Activated CD4-positive, alpha-beta T cell treated with anti-CD3 and anti-CD28 coated beads, Interleukin-2, amount 50 U/mL, for 24 hours (primary cell): ENCODE measurements at regions not wholly inside any gene's neighbourhood (a gene's known extent, or its start where the extent isn't known, plus 50 kb on each side); places are given as distances from the start of the nearest gene placed in this dataset.
"Not testable (repeated sequence)": the region's sequence is repeated elsewhere in the genome, so short reads cannot be mapped to it uniquely, and the experiment has no call there.

ENCODE experiments used
- DNase-seq, 2 donors: peaks; one replicate each; pipeline ENCODE4 v3.0.0-alpha.2; 2020; ENCODE audit warnings: low read depth in 1 of 2, low spot score in 1 of 2

- DNase-seq = no peak
Measured at GRCh38 chr9:113664181-113664875, 200.8 kb downstream of the RGS3 start.

DNA sequence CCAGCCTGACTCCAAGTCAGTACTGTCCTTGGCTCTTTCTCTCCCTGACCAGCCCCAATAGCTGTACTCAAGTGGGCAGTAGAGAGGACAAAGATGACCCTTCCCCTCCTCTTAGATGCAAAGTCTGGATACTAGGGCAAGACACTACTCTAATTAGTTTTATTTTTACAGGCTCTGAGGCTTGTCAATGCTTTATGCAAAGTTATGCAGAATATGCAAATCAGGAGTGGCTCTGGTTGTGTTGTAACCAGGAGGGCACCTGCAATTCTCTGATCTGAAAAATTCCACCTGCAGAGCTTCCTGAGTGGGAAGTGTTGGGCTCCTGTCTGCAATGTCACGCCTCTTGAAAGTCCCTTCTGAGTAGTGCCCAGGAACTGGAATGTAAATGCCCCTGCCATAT lies 201.5 kb downstream of the RGS3 start:
- DNase-seq = no peak

- DNase-seq = no peak
Measured at GRCh38 chr9:113665756-113666155, 202.2 kb downstream of the RGS3 start.

DNA sequence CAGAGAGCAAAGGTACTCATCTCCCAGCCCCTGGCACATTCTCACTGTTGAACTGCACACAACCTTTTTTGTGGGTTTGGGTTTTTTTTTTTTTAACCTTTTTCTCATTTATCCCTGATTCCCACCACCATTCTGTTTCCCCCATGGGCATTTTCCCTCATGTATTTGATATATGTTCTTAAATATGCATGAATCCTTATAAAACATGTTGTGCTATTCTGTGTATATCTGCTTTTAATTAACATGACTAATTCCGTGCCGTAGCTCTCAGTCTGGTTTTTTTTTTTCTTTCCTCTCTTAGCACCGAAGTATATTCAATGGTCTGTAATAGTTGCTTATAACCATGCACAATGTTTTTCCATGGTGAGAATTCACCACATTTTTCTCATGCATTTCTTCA lies 204.5 kb downstream of the RGS3 start:
- no peak for DNase-seq

GRCh38 chr9:113669522-113670115 lies 206.1 kb downstream of the RGS3 start:
- DNase-seq = no peak

GRCh38 chr9:113673726-113674125 lies 202.4 kb upstream of the ZNF618 start:
- DNase-seq = no peak

DNA sequence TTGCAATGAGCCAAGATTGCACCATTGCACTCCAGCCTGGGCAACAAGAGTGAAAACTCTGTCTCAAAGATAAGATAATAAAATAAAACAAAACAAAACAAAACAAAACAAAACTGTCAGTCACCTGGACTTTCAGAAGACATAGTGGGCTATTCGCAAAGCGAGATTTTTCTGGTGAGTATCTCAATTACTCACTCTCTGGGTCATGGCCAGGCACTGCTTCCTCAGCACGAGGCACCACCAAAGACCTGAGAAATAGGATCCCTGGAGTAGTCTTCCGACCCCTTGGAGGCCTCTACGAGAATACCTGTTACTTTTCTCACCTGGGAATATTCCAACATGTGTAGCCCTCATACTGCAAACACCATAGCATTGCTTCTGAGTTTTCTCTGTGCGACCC lies 201.7 kb upstream of the ZNF618 start:
- DNase-seq = no peak

DNA sequence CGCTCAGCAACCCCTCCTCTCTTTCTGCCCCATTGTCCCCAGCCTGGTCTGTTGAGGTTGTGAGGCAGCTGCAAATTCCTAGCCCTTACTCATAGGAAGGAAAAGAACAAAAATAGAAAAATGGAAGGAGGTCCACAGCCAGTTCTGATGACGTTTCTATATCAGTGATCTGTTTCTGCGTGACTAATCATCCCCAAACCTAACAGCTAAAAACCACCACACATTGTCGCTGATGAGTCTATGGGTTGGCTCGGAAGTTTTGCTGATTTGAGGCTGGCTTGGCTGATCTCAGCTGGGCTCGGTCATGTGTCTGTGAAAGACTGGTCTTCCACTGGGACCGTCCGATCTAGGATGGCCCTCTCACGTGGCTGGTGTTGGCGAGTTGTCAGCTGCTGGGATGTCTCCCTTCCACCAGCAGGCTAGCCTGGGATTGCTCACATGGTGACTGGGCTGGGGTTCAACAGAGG lies 200.6 kb upstream of the ZNF618 start:
- DNase-seq = no peak

DNA sequence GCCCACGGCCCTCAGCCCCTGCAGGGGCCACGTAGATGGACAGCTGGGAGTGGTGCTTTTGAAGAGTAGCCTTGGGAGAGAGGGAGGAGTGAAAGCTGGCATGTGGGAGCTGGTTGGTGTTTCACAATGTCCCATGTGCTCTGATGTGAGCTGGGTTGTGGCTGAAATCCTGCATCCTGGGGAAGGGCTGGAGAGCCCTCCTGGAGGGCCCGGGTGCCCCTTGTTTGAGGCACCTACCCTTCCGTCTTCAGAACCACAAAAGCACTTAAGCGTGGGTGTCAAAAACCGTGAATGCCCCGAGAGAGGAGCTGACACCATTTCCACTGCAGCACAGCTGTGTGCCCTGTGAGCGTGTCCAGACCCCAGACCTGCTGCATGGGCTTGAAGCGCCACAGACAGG lies 199.1 kb upstream of the ZNF618 start:
- no peak for DNase-seq

DNA sequence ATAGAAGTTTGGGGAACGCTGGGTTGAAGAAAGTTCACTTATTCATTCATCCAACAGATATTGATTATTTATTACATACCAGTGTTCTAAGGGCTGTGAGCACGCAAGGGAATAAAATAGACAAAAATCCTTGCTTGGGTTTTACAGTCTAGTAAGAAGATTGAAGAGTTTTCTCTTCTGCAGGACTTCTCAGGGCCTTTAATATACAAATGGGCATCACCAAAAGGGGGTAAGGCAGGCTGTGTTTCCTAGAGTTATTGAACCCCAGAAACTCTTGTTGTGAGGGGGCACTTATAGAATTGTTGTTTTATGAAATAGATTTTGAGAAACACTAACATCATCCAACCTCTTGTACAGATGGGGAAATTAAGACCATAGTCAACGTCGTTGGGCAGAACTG lies 198.5 kb upstream of the ZNF618 start:
- no peak for DNase-seq

GRCh38 chr9:113678119-113678858 lies 197.8 kb upstream of the ZNF618 start:
- no peak for DNase-seq

- no peak for DNase-seq
Measured at GRCh38 chr9:113678859-113679256, 197.3 kb upstream of the ZNF618 start.

GRCh38 chr9:113682297-113682771 lies 193.8 kb upstream of the ZNF618 start:
- DNase-seq = peak in 1 of 2 donors; percentile 19

- not testable (repeated sequence) for DNase-seq
Measured at GRCh38 chr9:113685636-113686035, 190.5 kb upstream of the ZNF618 start.

DNA sequence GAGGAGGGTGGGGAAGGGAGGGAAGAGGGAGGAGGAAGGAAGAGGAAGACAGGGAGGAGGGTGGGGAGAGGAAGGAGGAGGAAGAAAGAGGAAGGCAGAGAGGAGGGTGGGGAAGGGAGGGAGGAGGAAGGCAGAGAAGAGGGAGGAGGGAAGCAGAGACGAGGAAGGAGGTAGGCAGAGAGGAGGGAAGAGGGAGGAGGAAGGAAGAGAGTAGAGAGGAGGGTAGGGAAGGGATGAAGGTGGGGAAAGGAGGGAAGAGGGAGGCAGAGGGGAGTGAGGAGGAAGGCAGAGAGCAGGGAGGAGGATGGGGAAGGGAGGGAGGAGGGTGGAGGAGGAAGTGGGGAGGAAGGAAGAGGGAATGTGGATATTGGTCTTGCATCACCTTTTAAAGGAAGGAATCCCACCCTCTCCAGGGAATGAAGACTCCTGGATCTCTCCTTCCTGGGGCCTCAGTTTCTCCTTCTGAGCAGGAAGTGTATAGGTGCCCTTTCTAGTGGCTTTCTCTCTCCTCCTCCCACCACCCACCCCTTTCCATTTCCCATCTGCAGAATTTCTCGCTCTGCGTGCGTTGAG lies 188.9 kb upstream of the ZNF618 start:
- no peak for DNase-seq

DNA sequence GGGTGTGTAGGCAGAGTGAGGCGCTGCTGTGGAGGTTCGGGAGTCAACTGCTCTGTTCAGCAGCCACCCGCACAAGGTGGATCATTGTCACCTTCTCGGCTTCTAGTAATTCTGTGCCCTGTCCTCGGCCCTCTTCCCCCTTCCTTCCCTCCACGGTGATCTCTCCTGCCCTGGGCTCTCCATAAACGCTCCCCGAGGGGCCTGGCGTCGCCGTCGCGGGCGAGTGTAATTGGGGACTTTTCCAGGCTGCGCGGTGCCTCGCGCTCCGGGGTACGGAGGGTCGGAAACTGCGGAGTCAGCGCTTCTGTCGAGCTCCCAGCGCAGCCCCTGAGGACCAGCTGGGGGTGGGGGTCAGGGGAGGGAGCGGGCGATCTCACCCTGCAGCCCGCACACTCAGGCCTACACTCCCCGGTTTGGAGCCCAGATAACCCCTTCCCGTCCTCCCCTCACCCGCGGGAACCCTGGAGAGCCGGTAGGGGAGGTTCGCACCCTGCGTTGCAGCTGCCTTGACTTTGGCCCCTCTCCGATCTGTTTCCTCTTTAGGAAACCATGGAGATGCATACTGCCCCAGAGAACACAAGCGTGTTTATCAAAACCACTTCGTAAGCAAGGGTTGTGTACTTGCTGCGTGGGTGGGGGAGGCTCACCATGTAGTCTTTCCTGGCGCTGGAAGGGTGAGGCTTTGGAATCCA lies 188.3 kb upstream of the ZNF618 start:
- no peak for DNase-seq

DNA sequence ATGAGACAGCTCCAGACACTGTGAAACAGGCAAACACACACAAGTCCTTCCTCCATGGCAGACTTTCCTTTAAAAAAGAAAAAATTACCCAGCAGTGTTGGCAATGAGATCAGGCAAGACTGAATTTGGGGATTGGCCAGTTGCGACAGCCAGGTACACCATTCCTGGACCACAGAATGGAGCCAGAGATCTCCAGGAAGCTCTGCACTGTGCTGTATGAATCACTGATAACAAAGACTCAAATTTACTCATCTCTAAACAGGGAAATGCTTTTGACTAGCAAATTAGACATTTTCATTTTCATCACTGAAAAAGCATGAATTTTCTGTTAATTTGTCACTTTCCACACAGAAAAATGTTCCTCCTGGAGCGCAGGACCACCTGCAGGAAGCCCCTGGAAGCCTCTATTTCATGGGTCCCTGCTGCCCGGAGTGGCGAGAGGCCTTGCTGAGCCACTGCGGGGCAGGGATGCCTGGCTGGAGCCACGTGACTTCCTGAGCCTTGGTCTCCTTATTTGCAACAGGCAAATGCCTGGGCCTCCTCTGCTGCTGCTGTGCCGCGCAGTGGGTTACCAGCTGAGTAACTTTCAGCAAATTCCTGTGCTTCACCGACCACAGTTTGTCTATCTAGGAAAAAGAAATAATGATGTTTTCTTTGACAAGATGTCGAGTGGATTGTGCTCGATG lies 185.9 kb upstream of the ZNF618 start:
- no peak for DNase-seq

- DNase-seq = no peak
Measured at GRCh38 chr9:113692256-113692655, 183.9 kb upstream of the ZNF618 start.

- DNase-seq = no peak
Measured at GRCh38 chr9:113694912-113695311, 181.2 kb upstream of the ZNF618 start.

GRCh38 chr9:113695440-113695851 lies 180.7 kb upstream of the ZNF618 start:
- DNase-seq = no peak

DNA sequence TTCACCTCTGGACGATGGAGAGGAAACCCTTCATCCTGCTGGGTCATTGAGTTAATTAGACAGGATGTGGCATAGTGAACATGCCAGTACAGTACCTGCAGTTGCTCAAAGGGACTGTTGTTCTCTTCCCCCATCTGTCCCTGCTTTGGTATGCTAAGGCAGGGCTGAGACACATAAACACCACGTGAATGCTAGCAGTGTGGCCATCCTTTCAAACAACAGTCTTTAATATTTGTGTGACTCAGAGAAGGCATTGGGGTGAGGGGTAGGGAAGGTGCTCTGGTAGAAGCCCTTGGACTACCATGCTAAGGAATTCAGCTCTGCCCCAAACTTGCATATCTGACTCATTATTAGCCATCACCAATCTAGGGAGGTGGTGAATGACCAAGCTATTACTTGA lies 180.2 kb upstream of the ZNF618 start:
- DNase-seq = no peak
